ENCODE measurements at regions not wholly inside any gene's neighbourhood (a gene's known extent, or its start where the extent isn't known, plus 50 kb on each side); places are given as distances from the start of the nearest gene placed in this dataset.

GRCh38 chr3:72290859-72291638 is 506.1 kb upstream of the PROK2 start:
- FAIRE-seq = no peak
- DNase-seq (ENCODE audit: low spot score) = no peak

GRCh38 chr3:72289692-72290071 is 504.7 kb upstream of the PROK2 start:
- DNase-seq (ENCODE audit: low spot score) = no peak
- no peak for FAIRE-seq

- FAIRE-seq (no peak), DNase-seq (ENCODE audit: low spot score) (no peak)
Observed at GRCh38 chr3:72288955-72289691, 504.2 kb upstream of the PROK2 start.

DNA sequence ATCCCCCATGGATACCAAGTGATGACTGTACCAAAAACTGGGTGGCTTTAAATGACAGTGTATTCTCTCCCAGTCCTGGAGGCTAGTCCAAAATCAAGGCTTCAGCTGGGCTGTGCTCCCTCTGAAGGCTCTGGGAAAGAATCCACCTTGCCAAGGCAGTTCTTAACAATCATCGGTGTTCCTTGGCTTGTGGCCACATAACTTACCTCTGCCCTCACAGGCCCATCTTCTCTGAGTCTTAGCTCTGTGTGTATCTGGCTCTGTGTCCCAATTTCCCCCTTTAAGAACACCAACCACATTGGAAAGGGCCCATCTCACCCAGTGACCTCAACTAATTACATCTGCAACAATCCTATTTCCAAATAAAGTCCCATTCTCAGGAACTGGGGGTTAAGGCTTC is 503.0 kb upstream of the PROK2 start:
- DNase-seq (ENCODE audit: low spot score) (no peak), FAIRE-seq (no peak)

DNA sequence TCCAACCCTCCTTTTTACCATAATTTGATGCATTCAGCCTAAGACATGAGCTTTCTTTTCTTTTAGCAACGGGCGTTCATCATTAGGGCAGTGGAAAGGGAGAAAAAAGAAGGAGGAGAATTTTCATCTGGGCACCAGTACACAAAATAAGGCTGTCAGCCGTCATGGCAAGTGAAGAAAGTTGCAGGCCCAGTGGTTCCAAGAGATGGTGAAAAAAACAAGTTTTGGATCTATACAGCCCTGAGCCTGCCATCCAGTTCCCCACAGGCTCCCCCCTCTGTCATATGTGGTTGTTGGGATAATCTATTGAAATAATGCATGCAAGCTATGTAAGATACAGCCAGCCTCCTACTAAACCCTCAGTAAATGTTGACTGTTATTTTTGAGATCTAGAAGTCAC is 500.6 kb upstream of the PROK2 start:
- DNase-seq (ENCODE audit: low spot score) = no peak
- FAIRE-seq = no peak

DNA sequence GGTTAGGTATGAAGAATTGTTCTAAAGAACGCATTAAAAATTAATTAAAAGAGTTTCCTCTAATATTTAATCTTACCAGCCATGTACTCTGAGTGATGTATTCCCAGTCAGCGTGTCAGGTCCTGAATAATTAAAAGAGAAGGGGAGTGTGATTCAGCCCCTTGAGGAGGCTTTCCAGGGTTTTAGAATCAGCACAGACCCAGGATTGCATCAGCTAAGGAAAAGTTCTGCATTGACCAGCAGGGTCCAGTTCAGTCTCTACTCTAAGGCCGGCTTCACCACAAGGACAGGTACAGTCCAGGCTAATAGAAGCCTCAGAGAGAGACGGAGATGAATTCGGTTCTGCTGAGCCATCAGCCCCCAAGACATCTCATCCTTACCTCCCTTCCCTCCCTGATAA is 499.5 kb upstream of the PROK2 start:
- FAIRE-seq (no peak), DNase-seq (ENCODE audit: low spot score) (no peak)

- DNase-seq (ENCODE audit: low spot score) (no peak), FAIRE-seq (no peak)
Observed at GRCh38 chr3:72282918-72283317, 498.0 kb upstream of the PROK2 start.

- DNase-seq (ENCODE audit: low spot score) = no peak
- FAIRE-seq = no peak
Observed at GRCh38 chr3:72281551-72281950, 496.6 kb upstream of the PROK2 start.

DNA sequence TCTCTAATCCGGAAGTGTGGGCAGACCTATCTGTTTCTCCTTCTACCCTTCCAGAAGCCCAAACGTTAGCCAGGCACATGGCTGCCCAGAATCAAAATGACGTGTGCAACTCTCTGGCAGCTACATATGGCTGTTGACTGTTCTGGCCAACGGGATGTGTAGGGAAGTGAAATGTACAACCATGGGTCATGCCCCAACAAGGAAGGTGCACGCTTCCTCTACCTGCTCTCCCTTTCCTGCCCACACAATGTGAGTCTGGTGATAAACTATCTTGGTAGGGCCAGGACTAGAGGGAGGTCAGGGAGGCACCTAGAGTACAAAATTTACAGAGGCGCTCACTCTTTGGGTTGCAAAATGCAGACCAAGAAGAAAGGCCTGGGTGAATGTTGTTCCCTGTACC is 495.9 kb upstream of the PROK2 start:
- FAIRE-seq (no peak), DNase-seq (ENCODE audit: low spot score) (no peak)

- FAIRE-seq (no peak), DNase-seq (ENCODE audit: low spot score) (no peak)
Observed at GRCh38 chr3:72279631-72280041, 494.7 kb upstream of the PROK2 start.

- no peak for DNase-seq (ENCODE audit: low spot score)
- FAIRE-seq = no peak
Observed at GRCh38 chr3:72279068-72279604, 494.2 kb upstream of the PROK2 start.

- FAIRE-seq (no peak), DNase-seq (ENCODE audit: low spot score) (no peak)
Observed at GRCh38 chr3:72278349-72279067, 493.6 kb upstream of the PROK2 start.

DNA sequence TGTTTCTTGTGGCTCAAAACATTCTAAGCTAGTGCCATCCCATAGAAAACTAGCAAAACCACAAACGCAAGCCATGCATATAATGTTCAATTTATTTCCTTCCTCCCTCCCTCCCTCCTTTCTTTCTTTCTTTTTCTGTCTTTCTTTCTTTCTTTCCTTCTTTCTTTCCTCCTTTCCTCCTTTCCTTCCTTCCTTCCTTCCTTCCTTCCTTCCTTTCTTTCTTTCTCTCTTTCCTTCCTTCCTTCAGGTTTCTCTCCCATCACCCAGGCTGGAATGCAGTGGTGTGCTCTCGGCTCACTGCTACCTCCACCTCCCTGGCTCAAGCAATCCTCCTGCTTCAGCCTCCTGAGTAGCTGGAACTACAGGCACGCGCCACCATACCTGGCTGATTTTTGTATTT is 492.8 kb upstream of the PROK2 start:
- DNase-seq (ENCODE audit: low spot score) = no peak
- no peak for FAIRE-seq

DNA sequence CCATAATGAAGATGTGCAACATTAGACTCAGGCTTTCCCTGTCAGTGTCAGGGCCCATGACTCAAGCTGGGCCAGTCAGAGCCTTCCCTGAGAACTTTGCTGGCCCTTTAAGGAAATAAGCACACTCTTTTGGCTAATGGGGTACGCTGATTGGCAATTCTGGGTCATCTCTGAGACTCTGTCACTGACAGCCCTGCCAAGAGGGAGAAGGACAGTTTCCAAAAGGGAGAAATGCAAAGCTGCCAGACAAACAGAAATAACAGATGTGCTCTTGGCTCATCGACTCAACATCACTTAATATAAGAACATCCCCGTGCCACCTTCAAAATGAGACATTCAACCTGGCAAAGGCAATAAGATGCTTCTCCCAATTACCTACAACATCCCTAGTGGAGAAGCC is 491.9 kb upstream of the PROK2 start:
- no peak for DNase-seq (ENCODE audit: low spot score)
- FAIRE-seq = no peak

GRCh38 chr3:72275331-72275751 is 490.4 kb upstream of the PROK2 start:
- no peak for FAIRE-seq
- no peak for DNase-seq (ENCODE audit: low spot score)

DNA sequence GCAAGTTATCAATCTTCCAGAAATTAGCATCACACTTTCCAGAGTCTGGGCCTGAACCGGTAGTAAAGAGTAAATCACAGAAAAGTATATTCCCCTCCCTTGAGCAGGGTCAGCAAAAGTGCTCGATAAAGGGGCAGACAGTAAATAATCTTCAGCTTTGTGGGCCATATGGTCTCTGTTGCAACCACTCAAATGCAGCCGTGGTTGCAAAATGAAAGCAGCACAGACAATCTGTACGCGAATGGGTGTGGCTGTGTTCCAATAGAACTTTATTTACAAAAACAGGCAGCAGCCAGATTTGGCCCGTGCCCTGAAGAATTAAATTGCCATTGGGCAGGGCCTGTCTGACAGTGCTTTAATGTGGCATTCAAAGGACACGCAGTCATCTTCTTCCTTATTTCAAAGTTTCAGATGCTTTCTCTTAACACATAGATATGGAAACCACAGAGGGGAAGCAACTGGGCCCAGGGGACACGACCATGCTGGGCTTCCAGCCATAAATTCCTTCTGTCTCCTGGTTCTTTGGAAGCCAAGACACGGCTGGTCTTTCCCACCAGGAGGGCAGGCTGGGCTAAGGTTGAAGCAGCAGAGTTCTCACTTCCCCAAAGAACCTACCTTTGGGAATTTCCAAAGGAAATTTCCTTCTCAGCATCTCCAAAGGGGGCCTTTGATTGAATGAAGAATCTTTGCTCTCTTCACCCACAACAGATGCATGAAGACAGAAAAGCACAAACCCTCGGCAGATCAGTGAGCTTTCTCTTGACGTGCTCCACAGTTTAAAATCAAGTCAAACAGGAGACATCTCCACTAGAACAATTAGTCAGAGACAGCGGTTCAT is 489.8 kb upstream of the PROK2 start:
- DNase-seq (ENCODE audit: low spot score) (no peak), FAIRE-seq (no peak)

DNA sequence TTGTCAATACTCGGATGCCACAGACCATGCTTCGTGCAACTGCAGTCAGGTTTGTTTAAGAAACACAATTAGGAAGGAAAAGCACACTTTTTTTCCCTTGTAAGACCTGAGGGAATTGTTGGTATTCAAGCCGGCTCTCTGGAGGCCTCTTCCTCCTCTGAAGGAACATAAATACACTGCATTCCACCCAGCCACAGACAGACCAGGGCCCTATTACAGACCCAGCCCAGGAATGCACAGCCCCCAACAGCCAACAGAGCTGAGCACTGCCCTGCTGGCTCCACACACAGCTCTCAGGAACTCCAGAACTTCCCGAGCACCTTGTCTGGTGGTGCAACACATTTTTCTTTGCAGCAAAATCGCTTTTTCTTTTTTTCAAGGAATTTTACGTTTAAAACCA is 488.7 kb upstream of the PROK2 start:
- DNase-seq (ENCODE audit: low spot score) (no peak), FAIRE-seq (no peak)

GRCh38 chr3:72272356-72272755 is 487.4 kb upstream of the PROK2 start:
- no peak for DNase-seq (ENCODE audit: low spot score)
- no peak for FAIRE-seq

DNA sequence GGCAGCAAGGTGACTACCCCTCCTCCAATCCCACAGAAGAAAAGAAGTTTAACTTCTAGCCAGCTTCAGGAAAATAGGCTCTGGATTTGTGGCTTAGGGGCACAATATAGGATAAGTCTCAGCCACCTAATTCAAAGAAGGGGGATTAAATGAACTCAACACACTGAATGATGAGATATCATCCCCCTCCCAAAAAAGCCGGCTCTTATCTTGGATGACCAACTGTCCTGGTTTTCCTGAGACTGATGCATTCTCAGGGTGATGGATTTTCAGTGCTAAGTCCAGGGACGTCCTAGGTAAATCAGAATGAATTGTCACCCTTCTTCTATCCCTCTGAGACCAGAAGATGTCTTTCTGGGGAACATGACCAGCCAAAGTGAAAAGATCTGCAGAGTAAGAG is 487.0 kb upstream of the PROK2 start:
- FAIRE-seq (no peak), DNase-seq (ENCODE audit: low spot score) (no peak)

- FAIRE-seq = no peak
- DNase-seq (ENCODE audit: low spot score) = no peak
Observed at GRCh38 chr3:72271216-72271615, 486.3 kb upstream of the PROK2 start.

GRCh38 chr3:72270730-72271129 is 485.8 kb upstream of the PROK2 start:
- no peak for DNase-seq (ENCODE audit: low spot score)
- FAIRE-seq = no peak
